ENCODE measurements at regions not wholly inside any gene's neighbourhood (a gene's known extent, or its start where the extent isn't known, plus 50 kb on each side); places are given as distances from the start of the nearest gene placed in this dataset.

- Histone ChIP-seq H3K9ac (ENCODE audit: low read length) (no peak overlapping the region), H3F3A (ENCODE audit: insufficient read depth, low read length, poor library complexity, severe bottlenecking) (no peaks in the 10 kb centered on the region), H3K36me3 (ENCODE audit: insufficient read depth, low read length) (no peaks in the 10 kb centered on the region), H3K27me3 (ENCODE audit: insufficient read depth, low read depth, low read length) (no peaks in the 10 kb centered on the region), H3K4me3 (ENCODE audit: low read length) (no peak overlapping the region), H2AFZ (ENCODE audit: low read depth, low read length) (no peak overlapping the region), H3K27ac (ENCODE audit: low read length) (no peak overlapping the region), H3K9me2 (ENCODE audit: insufficient read depth, low read length) (no peaks in the 10 kb centered on the region), H3K4me2 (ENCODE audit: low read length) (no peak overlapping the region), H3K79me2 (replicated peaks; ENCODE audit: insufficient read depth, low read length) (no peaks in the 10 kb centered on the region), H4K20me1 (ENCODE audit: insufficient read depth) (no peaks in the 10 kb centered on the region), H3K9me3 (ENCODE audit: low read length) (no peaks in the 10 kb centered on the region)
- no peak for TF ChIP-seq MXI1 (conservative IDR thresholded peaks at IDR 0.05; ENCODE audit: poor library complexity, severe bottlenecking)
Observed at GRCh38 chr6:130547723-130548122, 181.9 kb downstream of the TMEM200A start.

GRCh38 chr6:130557481-130558112 lies 191.8 kb downstream of the TMEM200A start:
- no peaks in the 10 kb centered on the region for H3K27me3 ChIP-seq (ENCODE audit: insufficient read depth, low read depth, low read length)
- H3K36me3 ChIP-seq (ENCODE audit: insufficient read depth, low read length) = no peaks in the 10 kb centered on the region
- H3K9ac ChIP-seq (ENCODE audit: low read length) = no peak overlapping the region
- H3K27ac ChIP-seq (ENCODE audit: low read length) = no peak overlapping the region
- no peak overlapping the region for H3K4me2 ChIP-seq (ENCODE audit: low read length)
- H3K9me3 ChIP-seq (ENCODE audit: low read length) = no peaks in the 10 kb centered on the region
- TF ChIP-seq MXI1 (conservative IDR thresholded peaks at IDR 0.05; ENCODE audit: poor library complexity, severe bottlenecking) (no peak), TAF1 (IDR thresholded peaks at IDR 0.05; ENCODE audit: low read depth) (no peak), REST (IDR thresholded peaks at IDR 0.05; ENCODE audit: borderline replicate concordance) (no peak), EP300 (conservative IDR thresholded peaks at IDR 0.05; ENCODE audit: poor library complexity, severe bottlenecking) (peak; percentile 89), EZH2 (IDR thresholded peaks at IDR 0.05; ENCODE audit: borderline replicate concordance, insufficient read depth, low read length, poor library complexity, severe bottlenecking) (no peak), RAD21 (conservative IDR thresholded peaks at IDR 0.05) (peak; percentile 36), POLR2AphosphoS5 (IDR thresholded peaks at IDR 0.05) (peak; percentile 77), SMC3 (conservative IDR thresholded peaks at IDR 0.05; ENCODE audit: poor library complexity) (peak; percentile 25), CTCF (IDR thresholded peaks at IDR 0.05; ENCODE audit: poor library complexity, severe bottlenecking) (no peak)
- H3F3A ChIP-seq (ENCODE audit: insufficient read depth, low read length, poor library complexity, severe bottlenecking) = no peaks in the 10 kb centered on the region
- no peaks in the 10 kb centered on the region for H3K79me2 ChIP-seq (replicated peaks; ENCODE audit: insufficient read depth, low read length)
- H2AFZ ChIP-seq (ENCODE audit: low read depth, low read length) = no peak overlapping the region
- no peak overlapping the region for H3K4me3 ChIP-seq (ENCODE audit: low read length)
- no peaks in the 10 kb centered on the region for H4K20me1 ChIP-seq (ENCODE audit: insufficient read depth)
- H3K9me2 ChIP-seq (ENCODE audit: insufficient read depth, low read length) = no peaks in the 10 kb centered on the region

Measured in neural cell (in vitro differentiated cells).